ENCODE measurements at regions not wholly inside any gene's neighbourhood (a gene's known extent, or its start where the extent isn't known, plus 50 kb on each side); places are given as distances from the start of the nearest gene placed in this dataset.

DNA sequence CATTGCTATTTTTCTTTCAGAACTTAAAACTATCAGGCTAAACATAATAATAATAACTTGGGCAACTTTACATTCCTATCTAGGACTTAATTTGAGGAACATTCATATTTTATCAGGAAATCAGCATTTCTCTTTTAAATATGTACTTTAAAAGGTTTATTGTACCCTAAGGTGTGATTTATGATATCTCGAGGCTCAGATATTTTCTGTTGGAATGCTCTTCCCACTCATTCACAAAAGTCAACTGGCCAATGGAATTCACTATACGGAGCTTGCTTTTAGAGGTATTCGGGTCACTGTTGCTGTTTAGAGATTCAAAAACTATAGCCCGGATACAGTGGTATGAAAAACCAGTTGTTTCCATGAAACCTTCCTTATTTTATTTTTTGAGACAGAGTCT is 328.3 kb downstream of the GBA3 start:
- TF ChIP-seq, protein P1, sequence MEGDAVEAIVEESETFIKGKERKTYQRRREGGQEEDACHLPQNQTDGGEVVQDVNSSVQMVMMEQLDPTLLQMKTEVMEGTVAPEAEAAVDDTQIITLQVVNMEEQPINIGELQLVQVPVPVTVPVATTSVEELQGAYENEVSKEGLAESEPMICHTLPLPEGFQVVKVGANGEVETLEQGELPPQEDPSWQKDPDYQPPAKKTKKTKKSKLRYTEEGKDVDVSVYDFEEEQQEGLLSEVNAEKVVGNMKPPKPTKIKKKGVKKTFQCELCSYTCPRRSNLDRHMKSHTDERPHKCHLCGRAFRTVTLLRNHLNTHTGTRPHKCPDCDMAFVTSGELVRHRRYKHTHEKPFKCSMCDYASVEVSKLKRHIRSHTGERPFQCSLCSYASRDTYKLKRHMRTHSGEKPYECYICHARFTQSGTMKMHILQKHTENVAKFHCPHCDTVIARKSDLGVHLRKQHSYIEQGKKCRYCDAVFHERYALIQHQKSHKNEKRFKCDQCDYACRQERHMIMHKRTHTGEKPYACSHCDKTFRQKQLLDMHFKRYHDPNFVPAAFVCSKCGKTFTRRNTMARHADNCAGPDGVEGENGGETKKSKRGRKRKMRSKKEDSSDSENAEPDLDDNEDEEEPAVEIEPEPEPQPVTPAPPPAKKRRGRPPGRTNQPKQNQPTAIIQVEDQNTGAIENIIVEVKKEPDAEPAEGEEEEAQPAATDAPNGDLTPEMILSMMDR (conservative IDR thresholded peaks at IDR 0.05; ENCODE audit: low read depth, low read length) = no peak
- TF ChIP-seq EZH2 (IDR thresholded peaks at IDR 0.05; ENCODE audit: low read length, unreplicated experiment) (no peak), EZH2phosphoT487 (IDR thresholded peaks at IDR 0.05; ENCODE audit: borderline replicate concordance, low read length) (no peak)

All from PC-3 (cell line).